ENCODE measurements at regions not wholly inside any gene's neighbourhood (a gene's known extent, or its start where the extent isn't known, plus 50 kb on each side); places are given as distances from the start of the nearest gene placed in this dataset.

DNA sequence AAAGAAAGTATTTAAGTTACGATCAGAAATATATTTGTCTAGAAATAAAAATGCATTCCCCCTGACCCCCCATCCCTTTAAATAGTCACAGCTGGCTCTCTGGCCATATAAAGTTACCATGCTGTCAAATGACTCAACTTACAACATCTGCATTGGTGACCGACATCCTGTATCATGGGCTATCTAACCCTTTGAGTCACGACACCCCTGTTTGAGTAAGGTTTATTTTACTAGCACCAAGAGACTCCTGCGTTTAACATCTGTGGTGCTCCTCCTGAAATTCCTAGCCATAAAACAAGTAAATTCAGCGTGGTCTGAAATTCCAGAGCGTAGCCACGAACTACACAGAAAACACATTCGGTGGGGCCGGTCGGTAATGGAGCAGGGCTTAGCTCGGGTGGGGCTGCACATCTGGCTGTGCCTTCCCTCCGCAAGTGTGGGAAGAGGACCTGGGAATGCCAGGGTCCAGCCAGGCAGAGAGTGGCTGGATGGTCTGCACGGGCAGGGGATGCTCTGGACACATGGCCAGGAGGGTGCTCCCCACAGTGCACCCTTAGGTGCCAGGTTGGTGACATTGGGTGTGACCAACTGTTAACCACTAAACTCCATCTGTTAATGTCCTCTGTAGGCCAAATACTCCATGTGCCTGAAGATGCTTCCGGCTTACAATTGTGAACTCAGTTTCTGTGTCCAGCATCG, 53.0 kb upstream of the CLDN14 start:
- Mint-ChIP-seq H3K9me3 (no peaks in the 10 kb centered on the region), H3K4me1 (no peaks in the 10 kb centered on the region), H3K4me3 (no peak overlapping the region), H3K36me3 (no peaks in the 10 kb centered on the region), H3K27me3 (peaks cover 10% of the 10 kb centered on the region), H3K27ac (no peak overlapping the region)
- CTCF ChIA-PET = no interaction called here
- no peak for DNase-seq

DNA sequence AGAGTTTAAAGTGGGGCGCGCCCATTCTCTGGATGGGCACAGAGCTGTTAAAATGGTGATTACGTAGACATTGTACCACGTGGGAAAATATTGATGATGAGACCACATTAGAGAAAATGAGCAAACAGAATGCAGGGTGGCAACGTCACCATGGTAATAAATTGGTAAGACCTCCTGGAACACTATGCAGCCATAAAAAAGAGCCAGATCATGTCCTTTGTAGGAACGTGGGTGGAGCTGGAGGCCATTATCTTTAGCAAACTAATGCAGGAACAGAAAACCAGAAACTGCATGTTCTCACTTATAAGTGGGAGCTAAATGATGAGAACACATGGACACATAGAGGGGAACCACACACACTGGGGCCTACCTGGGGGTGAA, 53.5 kb upstream of the CLDN14 start:
- H3K36me3 Mint-ChIP-seq = no peaks in the 10 kb centered on the region
- no peaks in the 10 kb centered on the region for H3K9me3 Mint-ChIP-seq
- no peaks in the 10 kb centered on the region for H3K4me1 Mint-ChIP-seq
- no peak for DNase-seq
- peaks cover 7% of the 10 kb centered on the region for H3K27me3 Mint-ChIP-seq
- CTCF ChIA-PET = no interaction called here
- no peak overlapping the region for H3K27ac Mint-ChIP-seq
- H3K4me3 Mint-ChIP-seq = no peak overlapping the region

GRCh38 chr21:36534656-36535055, 54.7 kb upstream of the CLDN14 start:
- CTCF ChIA-PET = no interaction called here
- Mint-ChIP-seq H3K36me3 (no peaks in the 10 kb centered on the region), H3K4me1 (no peaks in the 10 kb centered on the region), H3K4me3 (no peak overlapping the region), H3K9me3 (no peaks in the 10 kb centered on the region), H3K27me3 (peaks cover 3% of the 10 kb centered on the region), H3K27ac (no peak overlapping the region)
- DNase-seq = no peak

GRCh38 chr21:36535618-36536241, 55.8 kb upstream of the CLDN14 start:
- CTCF ChIA-PET = interaction anchor here (1.0 kb wide), 1 partner anchor 28 kb away, joined by 3 read pairs; no protein-coding TSS in a partner anchor
- no peaks in the 10 kb centered on the region for H3K9me3 Mint-ChIP-seq
- no peaks in the 10 kb centered on the region for H3K4me1 Mint-ChIP-seq
- no peak for DNase-seq
- H3K4me3 Mint-ChIP-seq = no peak overlapping the region
- peaks cover 3% of the 10 kb centered on the region for H3K27me3 Mint-ChIP-seq
- H3K36me3 Mint-ChIP-seq = no peaks in the 10 kb centered on the region
- H3K27ac Mint-ChIP-seq = no peak overlapping the region

- Mint-ChIP-seq H3K9me3 (no peaks in the 10 kb centered on the region), H3K27ac (no peak overlapping the region), H3K4me3 (no peak overlapping the region), H3K36me3 (no peaks in the 10 kb centered on the region), H3K4me1 (no peaks in the 10 kb centered on the region), H3K27me3 (peaks cover 25% of the 10 kb centered on the region)
- CTCF ChIA-PET = no interaction called here
- no peak for DNase-seq
These were observed 58.8 kb upstream of the CLDN14 start for GRCh38 chr21:36538761-36539160.

DNA sequence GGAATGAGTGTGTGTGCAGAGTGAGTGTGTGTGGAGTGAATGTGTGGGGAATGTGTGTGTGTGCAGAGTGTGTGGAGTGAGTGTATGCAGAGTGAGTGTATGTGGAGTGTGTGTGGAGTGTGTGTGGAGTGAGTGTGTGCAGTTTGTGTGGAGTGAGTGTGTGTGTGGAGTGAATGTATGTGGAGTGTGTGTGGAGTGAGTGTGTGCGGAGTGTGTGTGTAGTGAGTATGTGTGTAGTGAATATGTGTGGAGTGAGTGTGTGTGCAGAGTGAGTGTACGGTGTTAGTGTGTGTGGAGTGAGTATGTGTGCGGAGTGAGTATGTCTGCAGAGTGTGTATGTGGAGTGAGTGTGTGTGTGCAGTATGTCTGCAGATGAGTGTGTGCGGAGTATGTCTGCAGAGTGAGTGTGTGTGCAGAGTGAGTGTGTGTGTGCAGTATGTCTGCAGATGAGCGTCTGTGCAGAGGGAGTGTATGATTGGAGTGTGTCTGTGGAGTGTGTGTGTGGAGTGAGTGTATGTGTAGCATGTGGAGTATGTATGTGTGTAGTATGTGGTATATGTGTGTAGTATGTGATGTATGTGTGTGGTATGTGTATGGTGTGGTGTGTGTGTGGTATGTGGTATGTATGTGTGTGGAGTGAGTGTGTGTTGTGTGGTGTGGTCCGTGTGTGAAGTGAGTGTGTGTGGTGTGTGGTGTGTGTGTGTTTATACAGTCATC, 59.7 kb upstream of the CLDN14 start:
- Mint-ChIP-seq H3K4me3 (no peak overlapping the region), H3K27ac (no peak overlapping the region), H3K36me3 (no peaks in the 10 kb centered on the region), H3K9me3 (no peaks in the 10 kb centered on the region), H3K27me3 (peaks cover 31% of the 10 kb centered on the region), H3K4me1 (no peaks in the 10 kb centered on the region)
- CTCF ChIA-PET = no interaction called here
- DNase-seq = no peak

- no peaks in the 10 kb centered on the region for H3K9me3 Mint-ChIP-seq
- no peak overlapping the region for H3K27ac Mint-ChIP-seq
- no peaks in the 10 kb centered on the region for H3K4me1 Mint-ChIP-seq
- peaks cover 36% of the 10 kb centered on the region for H3K27me3 Mint-ChIP-seq
- CTCF ChIA-PET = no interaction called here
- DNase-seq = no peak
- H3K36me3 Mint-ChIP-seq = no peaks in the 10 kb centered on the region
- no peak overlapping the region for H3K4me3 Mint-ChIP-seq
These were observed 60.8 kb upstream of the CLDN14 start for GRCh38 chr21:36540700-36541099.

- no peak for DNase-seq
- Mint-ChIP-seq H3K4me1 (no peaks in the 10 kb centered on the region), H3K9me3 (no peaks in the 10 kb centered on the region), H3K27ac (no peak overlapping the region), H3K4me3 (no peak overlapping the region), H3K36me3 (no peaks in the 10 kb centered on the region), H3K27me3 (peaks cover 32% of the 10 kb centered on the region)
- CTCF ChIA-PET = no interaction called here
These were observed 61.8 kb upstream of the CLDN14 start for GRCh38 chr21:36541721-36542139.

GRCh38 chr21:36542312-36543101, 62.6 kb upstream of the CLDN14 start:
- Mint-ChIP-seq H3K27me3 (peaks cover 32% of the 10 kb centered on the region), H3K36me3 (no peaks in the 10 kb centered on the region), H3K9me3 (no peaks in the 10 kb centered on the region), H3K27ac (no peak overlapping the region), H3K4me1 (no peaks in the 10 kb centered on the region), H3K4me3 (no peak overlapping the region)
- CTCF ChIA-PET = no interaction called here
- no peak for DNase-seq

DNA sequence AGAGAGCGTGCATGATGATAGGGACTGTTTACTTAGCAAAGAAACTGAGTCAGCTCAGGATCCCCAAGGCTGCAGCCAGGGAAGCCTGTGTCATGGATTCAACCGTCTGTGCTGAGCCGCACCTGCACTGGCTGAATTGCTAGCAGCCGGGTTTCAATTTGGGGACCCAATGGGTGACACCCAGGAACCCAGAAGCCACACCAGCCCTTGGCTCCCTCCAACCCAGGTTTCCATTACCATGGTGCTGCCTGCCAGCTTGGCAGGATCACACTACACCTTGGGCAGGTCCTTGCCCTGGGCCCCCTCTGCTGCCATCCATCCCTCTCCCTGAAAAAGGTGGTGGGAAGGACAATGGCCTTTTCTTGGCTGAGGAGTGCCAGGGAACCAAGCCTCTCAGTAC, 64.0 kb upstream of the CLDN14 start:
- no peak overlapping the region for H3K4me3 Mint-ChIP-seq
- H3K27ac Mint-ChIP-seq = no peak overlapping the region
- CTCF ChIA-PET = no interaction called here
- H3K9me3 Mint-ChIP-seq = no peaks in the 10 kb centered on the region
- no peaks in the 10 kb centered on the region for H3K36me3 Mint-ChIP-seq
- H3K27me3 Mint-ChIP-seq = peaks cover 32% of the 10 kb centered on the region
- no peaks in the 10 kb centered on the region for H3K4me1 Mint-ChIP-seq
- no peak for DNase-seq

GRCh38 chr21:36544545-36544944, 64.6 kb upstream of the CLDN14 start:
- Mint-ChIP-seq H3K27me3 (peaks cover 32% of the 10 kb centered on the region), H3K4me3 (no peak overlapping the region), H3K4me1 (no peaks in the 10 kb centered on the region), H3K27ac (no peak overlapping the region), H3K36me3 (no peaks in the 10 kb centered on the region), H3K9me3 (no peaks in the 10 kb centered on the region)
- CTCF ChIA-PET = no interaction called here
- no peak for DNase-seq

DNA sequence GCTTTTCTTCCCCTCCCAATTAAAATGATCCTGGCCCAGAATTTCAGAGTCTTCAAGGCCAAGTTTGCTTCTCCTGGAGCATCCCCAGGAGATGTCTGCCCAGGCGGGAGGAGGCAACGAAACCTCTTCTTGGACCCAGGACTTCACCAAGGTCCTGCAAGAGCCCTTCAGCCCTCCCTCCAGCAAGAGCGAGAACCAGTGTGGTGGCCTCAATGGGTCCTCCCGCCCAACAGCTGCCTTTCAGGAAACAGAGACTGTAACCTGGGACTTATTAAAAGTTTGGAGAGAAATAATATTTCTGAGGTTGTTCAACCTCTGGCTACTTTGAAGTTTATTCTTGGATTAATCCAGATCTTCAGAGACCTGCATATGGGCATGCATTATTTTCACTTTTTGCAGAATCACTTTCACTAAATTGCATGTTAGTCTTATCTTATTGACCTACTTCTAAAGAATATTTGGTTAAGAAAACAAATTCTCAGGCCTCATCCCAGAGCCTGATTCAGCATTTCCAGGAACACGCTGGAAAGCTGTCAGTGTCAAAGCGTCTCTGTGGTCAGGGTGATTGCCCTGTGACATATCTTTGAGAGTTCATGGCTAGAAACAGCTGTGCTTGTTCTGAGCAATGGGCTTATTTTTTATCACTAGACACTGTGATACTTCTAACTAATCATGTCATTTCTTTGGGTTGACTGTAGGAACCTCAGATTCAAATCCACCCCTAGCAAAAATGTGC, 66.0 kb upstream of the CLDN14 start:
- H3K27ac Mint-ChIP-seq = no peak overlapping the region

DNA sequence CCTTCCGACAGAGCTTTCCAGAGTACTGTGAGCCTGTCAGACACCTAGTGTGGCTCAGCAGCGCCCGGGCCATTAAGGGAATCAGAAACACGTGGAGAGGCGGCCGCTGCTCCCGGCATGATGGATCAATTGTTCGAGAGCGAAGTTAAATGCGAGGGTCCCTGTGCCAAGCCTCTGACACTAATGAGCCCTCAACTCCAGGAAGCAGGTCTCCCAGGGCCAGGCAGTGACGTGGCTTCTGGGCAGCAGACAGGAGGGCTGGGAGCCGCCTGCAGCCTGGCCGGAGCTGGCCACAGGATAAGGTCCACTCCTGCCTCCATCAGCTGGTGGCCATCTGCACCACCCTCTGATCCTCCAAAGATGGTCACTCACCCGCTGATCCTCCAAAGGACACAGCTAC, 67.5 kb upstream of the CLDN14 start:
- Mint-ChIP-seq H3K4me1 (no peaks in the 10 kb centered on the region), H3K36me3 (no peaks in the 10 kb centered on the region), H3K27ac (no peak overlapping the region), H3K27me3 (peaks cover 33% of the 10 kb centered on the region), H3K4me3 (no peak overlapping the region), H3K9me3 (no peaks in the 10 kb centered on the region)
- DNase-seq = no peak
- CTCF ChIA-PET = interaction anchor here (1.0 to 1.8 kb wide), 2 partner anchors 23 to 83 kb away, joined by 3 to 4 read pairs; no protein-coding TSS in a partner anchor

More for the DNA sequence above, 66.0 kb upstream of the CLDN14 start:
- Mint-ChIP-seq H3K9me3 (no peaks in the 10 kb centered on the region), H3K27me3 (peaks cover 36% of the 10 kb centered on the region), H3K4me3 (no peak overlapping the region), H3K36me3 (no peaks in the 10 kb centered on the region), H3K4me1 (no peaks in the 10 kb centered on the region)
- CTCF ChIA-PET = no interaction called here
- no peak for DNase-seq

GRCh38 chr21:36548866-36549265, 68.9 kb upstream of the CLDN14 start:
- Mint-ChIP-seq H3K27me3 (peaks cover 24% of the 10 kb centered on the region), H3K27ac (no peak overlapping the region), H3K4me1 (no peaks in the 10 kb centered on the region), H3K9me3 (no peaks in the 10 kb centered on the region), H3K36me3 (no peaks in the 10 kb centered on the region), H3K4me3 (no peak overlapping the region)
- CTCF ChIA-PET = interaction anchor here (1.8 kb wide), 1 partner anchor 82 kb away, joined by 4 read pairs; no protein-coding TSS in a partner anchor
- DNase-seq = no peak

Data from activated naive CD4-positive, alpha-beta T cell treated with anti-CD3 and anti-CD28 coated beads, Interleukin-2, amount 10 ng/mL, durations not matched to agents 7 days and 5 days (primary cell).